Psoas muscle (tissue), 7 donors: ENCODE measurements at regions not wholly inside any gene's neighbourhood (a gene's known extent, or its start where the extent isn't known, plus 50 kb on each side); places are given as distances from the start of the nearest gene placed in this dataset.

Experiments
- ATAC-seq, 4 donors: fragments of 200-7000 bp; cut with Tn5 transposase; one replicate each; pipeline ENCODE4 v1.9.1; 2020; ENCODE audit warnings: moderate library complexity in 3 of 4, mild to moderate bottlenecking in 2 of 4
- DNase-seq, 2 donors: peaks; one replicate each; pipeline ENCODE4 v3.0.0-alpha.2; 2020
- H3K27ac ChIP-seq: fragments of 200-600 bp; one replicate; pipeline ENCODE4 v1.8.0; 2022
- H3K27me3 ChIP-seq, 3 donors: fragments of 200-600 bp in 1 of 3; one replicate each; pipeline versions ENCODE4 v1.6.1 to v1.8.0; 2013 to 2022; ENCODE audit warnings: low read length in 2 of 3, mild to moderate bottlenecking in 2 of 3, moderate library complexity in 1 of 3; ENCODE audit not compliant: insufficient read depth in 3 of 3
- H3K36me3 ChIP-seq, 2 donors: fragments of 200-600 bp in 1 of 2; one replicate each; pipeline versions ENCODE4 v1.6.1 to v1.8.0; 2013 to 2022; ENCODE audit warnings: low read depth in 1 of 2, mild to moderate bottlenecking in 1 of 2, moderate library complexity in 1 of 2; ENCODE audit not compliant: insufficient read depth in 1 of 2
- H3K4me1 ChIP-seq: fragments of 200-600 bp; one replicate; pipeline ENCODE4 v1.8.0; 2022
- H3K4me3 ChIP-seq: fragments of 200-600 bp; one replicate; pipeline ENCODE4 v1.8.0; 2022; ENCODE audit warnings: mild to moderate bottlenecking
- H3K9me3 ChIP-seq: fragments of 200-600 bp; one replicate; pipeline ENCODE4 v1.8.0; 2022
- WGBS, 3 donors: extraction: QIAGEN DNeasy Blood & Tissue Kit; methylation state at CpG; one replicate each; pipeline versions ENCODE4 v1.1.6 to v1.1.7; 2013; 5-methylcytosine and 5-hydroxymethylcytosine counted together
- intact Hi-C, 2 donors: fragments of 100-400 bp; cut with DNase I; formaldehyde crosslinking; loops; one replicate each; pipeline versions ENCODE4 v1.11.0 to v1.14.2; 2022
- TF ChIP-seq, protein P1 (sequence below): fragments of 200-600 bp; IDR thresholded peaks from one replicate; pipeline ENCODE4 v1.8.0; 2022; ENCODE audit warnings: antibody characterized with exemption
- donor health status: healthy with polysubstance abuse.
- donor health status: DM: no; HTN: no; CAD: no; lungs with moderate emphysema.
- donor health status: Bipolar disorder and iron deficiency.
- donor health status: healthy.
- donor health status: DM: yes; HTN: yes; CAD: no.
- donor health status: DM: no; HTN: no; CAD: no.
- donor health status: DM: yes; HTN: yes; CAD: no.

DNA sequence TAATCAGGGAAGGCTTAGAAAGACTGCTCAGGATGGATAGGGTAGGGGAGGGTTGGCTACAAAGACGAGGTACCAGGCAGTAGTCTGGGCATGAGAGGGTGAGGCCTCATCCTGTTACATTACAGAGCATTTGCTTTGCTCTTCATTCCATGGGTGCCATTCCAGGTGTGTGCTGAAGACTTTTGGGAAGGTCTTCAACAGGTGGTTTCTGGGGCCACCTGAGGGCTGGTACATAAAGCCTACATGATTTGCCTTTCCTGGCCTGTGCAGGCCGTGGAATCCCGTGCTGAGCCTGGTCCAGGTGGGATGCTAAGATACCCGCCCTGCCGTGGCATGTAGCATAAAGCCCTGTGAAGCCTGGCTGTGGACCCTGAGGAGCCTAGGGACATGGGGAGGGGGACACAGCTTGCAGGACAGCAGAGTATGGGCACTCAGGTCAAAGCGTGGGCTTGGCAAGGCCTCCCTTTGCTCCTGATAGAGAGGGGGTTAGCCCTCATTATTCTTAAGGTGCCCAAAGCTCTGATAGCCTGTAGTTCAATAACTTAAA is 55.6 kb upstream of the ZNF536 start:
- intact Hi-C loops: no loop called here
- ATAC-seq (no peak), DNase-seq (peak in 1 of 2 donors; percentile 9)
- Histone ChIP-seq H3K27ac (no peak overlapping the region), H3K36me3 (no peaks in the 10 kb centered on the region), H3K4me1 (no peaks in the 10 kb centered on the region), H3K9me3 (no peaks in the 10 kb centered on the region), H3K4me3 (no peak overlapping the region), H3K27me3 (no peaks in the 10 kb centered on the region)
- TF ChIP-seq, protein P1, sequence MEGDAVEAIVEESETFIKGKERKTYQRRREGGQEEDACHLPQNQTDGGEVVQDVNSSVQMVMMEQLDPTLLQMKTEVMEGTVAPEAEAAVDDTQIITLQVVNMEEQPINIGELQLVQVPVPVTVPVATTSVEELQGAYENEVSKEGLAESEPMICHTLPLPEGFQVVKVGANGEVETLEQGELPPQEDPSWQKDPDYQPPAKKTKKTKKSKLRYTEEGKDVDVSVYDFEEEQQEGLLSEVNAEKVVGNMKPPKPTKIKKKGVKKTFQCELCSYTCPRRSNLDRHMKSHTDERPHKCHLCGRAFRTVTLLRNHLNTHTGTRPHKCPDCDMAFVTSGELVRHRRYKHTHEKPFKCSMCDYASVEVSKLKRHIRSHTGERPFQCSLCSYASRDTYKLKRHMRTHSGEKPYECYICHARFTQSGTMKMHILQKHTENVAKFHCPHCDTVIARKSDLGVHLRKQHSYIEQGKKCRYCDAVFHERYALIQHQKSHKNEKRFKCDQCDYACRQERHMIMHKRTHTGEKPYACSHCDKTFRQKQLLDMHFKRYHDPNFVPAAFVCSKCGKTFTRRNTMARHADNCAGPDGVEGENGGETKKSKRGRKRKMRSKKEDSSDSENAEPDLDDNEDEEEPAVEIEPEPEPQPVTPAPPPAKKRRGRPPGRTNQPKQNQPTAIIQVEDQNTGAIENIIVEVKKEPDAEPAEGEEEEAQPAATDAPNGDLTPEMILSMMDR: no peak
- 93 to 95% (median 94%) methylated on average over 6 of the region's 6 CpGs for WGBS, 3 donors

DNA sequence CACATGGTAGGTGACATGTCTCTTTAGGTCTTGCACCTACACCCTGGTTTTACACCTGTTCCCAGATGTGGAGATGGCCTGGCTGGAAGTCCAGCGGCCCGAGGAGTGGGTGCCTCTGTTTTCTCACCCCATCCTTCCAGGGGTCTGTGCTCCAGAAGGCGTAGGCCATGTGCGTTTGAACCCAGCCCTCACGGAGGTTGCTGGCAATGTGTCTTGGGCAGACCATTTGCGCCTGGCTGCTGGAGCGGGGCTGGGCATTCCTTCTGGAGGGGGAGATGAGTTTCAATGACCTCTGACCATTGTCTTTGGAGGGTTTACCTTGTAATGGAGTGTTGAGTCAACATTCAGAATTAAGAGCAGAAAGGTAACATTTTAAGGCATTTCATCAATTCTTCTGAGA is 54.8 kb upstream of the ZNF536 start:
- no peak overlapping the region for H3K4me3 ChIP-seq
- no peaks in the 10 kb centered on the region for H3K4me1 ChIP-seq
- no peaks in the 10 kb centered on the region for H3K9me3 ChIP-seq
- TF ChIP-seq, protein P1: no peak
- no peaks in the 10 kb centered on the region for H3K36me3 ChIP-seq
- 85 to 92% (median 88%) methylated on average over 7 of the region's 7 CpGs for WGBS, 3 donors
- no peak overlapping the region for H3K27ac ChIP-seq
- no peaks in the 10 kb centered on the region for H3K27me3 ChIP-seq
- ATAC-seq (no peak), DNase-seq (no peak)
- intact Hi-C loops: no loop called here

DNA sequence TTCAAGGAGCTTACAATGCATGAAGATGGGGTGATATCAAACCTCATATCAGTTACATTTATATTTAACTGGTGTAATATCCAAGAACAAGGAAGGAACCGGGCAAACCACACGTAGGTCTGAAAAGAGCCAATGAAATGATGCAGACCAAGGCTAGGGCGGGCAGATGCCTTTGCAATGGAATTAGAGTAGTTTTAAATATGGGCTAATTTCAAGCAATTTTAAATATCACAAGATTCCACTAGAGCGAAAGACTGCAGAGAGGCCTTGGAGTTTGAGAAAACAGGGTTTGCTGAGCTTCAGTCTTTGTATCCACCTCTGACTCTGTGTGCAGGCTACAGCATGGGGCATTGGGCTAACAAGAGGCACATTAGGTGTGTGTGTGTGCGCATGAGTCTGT is 53.9 kb upstream of the ZNF536 start:
- ATAC-seq (no peak), DNase-seq (peak in 1 of 2 donors; percentile 12)
- H3K4me1 ChIP-seq: no peaks in the 10 kb centered on the region
- no peak overlapping the region for H3K27ac ChIP-seq
- H3K27me3 ChIP-seq: no peaks in the 10 kb centered on the region
- WGBS, 3 donors: 92 to 96% (median 93%) methylated on average over 5 of the region's 5 CpGs
- intact Hi-C loops: no loop called here
- TF ChIP-seq, protein P1: no peak
- no peaks in the 10 kb centered on the region for H3K36me3 ChIP-seq
- no peak overlapping the region for H3K4me3 ChIP-seq
- H3K9me3 ChIP-seq: no peaks in the 10 kb centered on the region

DNA sequence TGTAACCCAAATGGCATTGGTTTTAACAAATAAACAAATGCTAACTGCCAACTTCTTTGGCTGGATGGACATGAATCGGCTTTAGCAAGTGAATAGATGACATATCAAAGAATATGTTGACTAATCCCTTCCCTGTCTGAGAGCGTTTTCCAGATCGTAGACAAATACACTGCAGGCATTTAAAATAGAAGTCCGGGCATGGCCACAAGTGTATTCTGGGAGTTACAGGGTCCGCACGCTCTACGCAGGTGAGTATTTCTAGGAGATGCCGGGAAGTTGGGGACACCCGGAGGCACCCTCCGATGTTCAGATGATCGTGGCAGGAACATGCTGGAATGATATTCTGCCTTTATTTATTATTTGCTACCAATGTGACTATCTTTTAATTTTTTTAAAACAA is 53.2 kb upstream of the ZNF536 start:
- no peak overlapping the region for H3K27ac ChIP-seq
- no peaks in the 10 kb centered on the region for H3K36me3 ChIP-seq
- no peaks in the 10 kb centered on the region for H3K9me3 ChIP-seq
- DNase-seq: no peak
- TF ChIP-seq, protein P1: no peak
- H3K4me1 ChIP-seq: no peaks in the 10 kb centered on the region
- WGBS, 3 donors: 91 to 92% (median 91%) methylated on average over 11 of the region's 11 CpGs
- peaks cover 0 to 3% (median 0%) of the 10 kb centered on the region in 3 donors for H3K27me3 ChIP-seq
- H3K4me3 ChIP-seq: no peak overlapping the region
- intact Hi-C loops: no loop called here
- no peak for ATAC-seq

DNA sequence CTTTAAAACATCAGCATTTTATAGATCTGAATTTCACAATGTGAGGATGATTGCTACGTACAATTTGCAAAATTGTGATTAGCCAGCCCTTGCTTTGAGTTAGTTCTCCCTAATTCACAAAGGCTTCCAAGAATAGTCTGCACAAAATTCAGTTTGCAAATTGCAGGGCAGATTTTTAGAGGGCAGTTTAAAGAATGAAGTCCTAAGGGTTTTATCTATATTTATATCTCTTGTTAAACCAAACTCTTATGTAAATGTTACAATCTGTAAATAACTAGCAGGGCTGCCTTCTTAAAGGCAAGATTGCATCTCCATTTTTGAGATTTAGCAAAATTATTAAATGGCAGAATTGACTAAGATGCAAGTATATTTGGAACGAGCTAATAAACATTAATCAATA is 52.8 kb upstream of the ZNF536 start:
- Histone ChIP-seq H3K27ac (no peak overlapping the region), H3K4me3 (no peak overlapping the region), H3K9me3 (no peaks in the 10 kb centered on the region), H3K27me3 (peaks cover 0 to 6% (median 0%) of the 10 kb centered on the region in 3 donors), H3K4me1 (no peaks in the 10 kb centered on the region), H3K36me3 (no peaks in the 10 kb centered on the region)
- WGBS, 3 donors: 87 to 92% (median 91%) methylated on average over 2 of the region's 2 CpGs
- no peak for DNase-seq
- intact Hi-C loops: no loop called here
- TF ChIP-seq, protein P1: no peak
- no peak for ATAC-seq
